GM12878 (cell line): ENCODE measurements at regions not wholly inside any gene's neighbourhood (a gene's known extent, or its start where the extent isn't known, plus 50 kb on each side); places are given as distances from the start of the nearest gene placed in this dataset.

Source experiments
- ATAC-seq: fragments of 200-7000 bp; cut with Tn5 transposase; 3 replicates; pipeline ENCODE4 v1.9.1; 2020; ENCODE audit warnings: mild to moderate bottlenecking, moderate library complexity
- BruUV-seq: library from RNA; stranded (reverse); fragments of 400-500 nt; replicated peaks from 2 replicates; lab custom pipeline; 2021; lab: Mats Ljungman, UMichigan
- CTCF ChIA-PET: fragments of 300-600 bp; sonication (Branson Sonifier 250); formaldehyde crosslinking; extraction: SDS; loops from one replicate; lab custom pipeline; 2021; ENCODE audit warnings: inconsistent platforms; lab: Yijun Ruan, JAX
- POLR2A ChIA-PET: fragments of 350-600 bp; formaldehyde crosslinking; extraction: SDS; loops from one replicate; lab custom pipeline; 2021; ENCODE audit warnings: inconsistent platforms; lab: Charles Lee
- RAD21 ChIA-PET: fragments of 300-600 bp; sonication (Branson Sonifier 250); formaldehyde crosslinking; loops from one replicate; lab custom pipeline; 2023; ENCODE audit warnings: antibody characterized with exemption; ENCODE audit not compliant: unreplicated experiment; lab: Charles Lee
- SMC1A ChIA-PET: fragments of 300-600 bp; sonication (Branson Sonifier 250); formaldehyde crosslinking; loops from one replicate; lab custom pipeline; 2023; ENCODE audit not compliant: unreplicated experiment, uncharacterized antibody; lab: Charles Lee
- DNase-seq: peaks from one replicate; pipeline ENCODE4 v3.0.0-alpha.2; 2011; ENCODE audit warnings: low read depth, low spot score
- FAIRE-seq: peaks from 3 replicates; lab custom pipeline; 2011; peaks lifted over from hg19 to GRCh38; lab: Jason Lieb, UNC
- H2AFZ ChIP-seq: 2 replicates; pipeline ENCODE4 v1.6.0; 2011; ENCODE audit warnings: low read depth, low read length, control low read depth; ENCODE audit not compliant: control insufficient read depth
- H3K27ac ChIP-seq: 2 replicates; pipeline ENCODE4 v1.5.1; 2011; ENCODE audit warnings: control low read depth; ENCODE audit not compliant: control insufficient read depth, insufficient read depth
- H3K27me3 ChIP-seq, 2 experiments: replicated peaks in 1 of 2; 2 replicates each; pipeline versions ENCODE4 v1.6.0 to v1.6.1; 2011; ENCODE audit warnings: low read length in 1 of 2; ENCODE audit not compliant: control insufficient read depth in 2 of 2, insufficient read depth in 2 of 2
- H3K36me3 ChIP-seq, 2 experiments: 2 replicates each; pipeline ENCODE4 v1.5.1; 2011; ENCODE audit warnings: low read length in 1 of 2; ENCODE audit not compliant: control insufficient read depth in 2 of 2, insufficient read depth in 2 of 2
- H3K4me1 ChIP-seq: 2 replicates; pipeline ENCODE4 v1.6.1; 2011; ENCODE audit warnings: mild to moderate bottlenecking, low read length, moderate library complexity, mixed read lengths; ENCODE audit not compliant: control insufficient read depth, insufficient read depth
- H3K4me2 ChIP-seq: 2 replicates; pipeline ENCODE4 v1.6.0; 2011; ENCODE audit warnings: control low read depth; ENCODE audit not compliant: control insufficient read depth, insufficient read depth
- H3K4me3 ChIP-seq: fragments of 200-600 bp; sonication (generic); 2 replicates; pipeline ENCODE4 v1.5.1; 2016
- H3K79me2 ChIP-seq: 2 replicates; pipeline ENCODE4 v1.6.0; 2011; ENCODE audit warnings: low read length; ENCODE audit not compliant: control insufficient read depth, insufficient read depth
- H3K9ac ChIP-seq: 2 replicates; pipeline ENCODE4 v1.8.0; 2011; ENCODE audit warnings: low read length, control low read depth, mixed read lengths; ENCODE audit not compliant: control insufficient read depth, insufficient read depth
- H3K9me3 ChIP-seq: replicated peaks from 3 replicates; pipeline ENCODE4 v1.5.1; 2011; ENCODE audit warnings: mild to moderate bottlenecking, low read length; ENCODE audit not compliant: control insufficient read depth, insufficient read depth
- H4K20me1 ChIP-seq: 2 replicates; pipeline ENCODE4 v1.6.0; 2011; ENCODE audit not compliant: control insufficient read depth, insufficient read depth
- ATF7 ChIP-seq: fragments of 450-650 bp; IDR thresholded peaks from 2 replicates; pipeline ENCODE4 v1.6.1; 2016; ENCODE audit warnings: low read depth, mild to moderate bottlenecking
- BCL3 ChIP-seq: IDR thresholded peaks from 2 replicates; pipeline ENCODE4 v1.6.1; 2011; ENCODE audit warnings: borderline replicate concordance, low read depth, mild to moderate bottlenecking, moderate library complexity, low read length; ENCODE audit not compliant: insufficient read depth, poor library complexity, severe bottlenecking
- NFIC ChIP-seq: IDR thresholded peaks from 2 replicates; pipeline ENCODE4 v1.6.1; 2012; ENCODE audit warnings: low read depth, mild to moderate bottlenecking, inconsistent platforms, low read length, moderate library complexity
- NFYA ChIP-seq: IDR thresholded peaks from 2 replicates; pipeline ENCODE4 v1.6.1; 2011; ENCODE audit warnings: low read depth, mild to moderate bottlenecking, low read length, improper control_type of control experiment, borderline replicate concordance
- TBL1XR1 ChIP-seq: IDR thresholded peaks from 2 replicates; pipeline ENCODE4 v1.6.1; 2012; ENCODE audit warnings: low read depth, low read length, improper control_type of control experiment
- TCF3 ChIP-seq: IDR thresholded peaks from 2 replicates; pipeline ENCODE4 v1.6.1; 2012; ENCODE audit warnings: low read depth, mild to moderate bottlenecking, low read length, borderline replicate concordance; ENCODE audit not compliant: insufficient read depth
- WGBS: methylation state at CpG from one replicate; pipeline ENCODE4 v1.1.6; 2016; ENCODE audit warnings: low lambda C conversion rate; ENCODE audit not compliant: insufficient replicate concordance, insufficient coverage; ENCODE audit errors: missing lambda C conversion rate; 5-methylcytosine and 5-hydroxymethylcytosine counted together
- in situ Hi-C: fragments of 300-500 bp; cut with MboI; formaldehyde crosslinking; loops from 9 replicates; pipeline ENCODE4 v1.14.3; 2018; ENCODE audit warnings: mixed read lengths
- intact Hi-C: fragments of 100-400 bp; cut with micrococcal nuclease; formaldehyde crosslinking; loops from one replicate; pipeline ENCODE4 v1.14.2; 2022; ENCODE audit not compliant: unreplicated experiment
- TF ChIP-seq, protein P1 (sequence below): fragments of 450-650 bp; formaldehyde crosslinking; IDR thresholded peaks from 2 replicates; pipeline ENCODE4 v1.4.0; 2022; ENCODE audit warnings: mild to moderate bottlenecking, moderate library complexity
- TF ChIP-seq, protein P2 (sequence below): fragments of 150-350 bp; IDR thresholded peaks from 2 replicates; pipeline ENCODE4 v1.6.1; 2014; ENCODE audit warnings: mild to moderate bottlenecking, low read depth, low read length
- TF ChIP-seq, protein P3 (sequence below): fragments of 450-650 bp; IDR thresholded peaks from 2 replicates; pipeline ENCODE4 v1.6.1; 2017; ENCODE audit warnings: low read depth, mild to moderate bottlenecking, moderate library complexity

GRCh38 chrX:45748369-45748774 is 547.7 kb upstream of the DIPK2B start:
- ChIA-PET RAD21 (interaction anchor here (0.6 kb wide), 1 partner anchor 1778 kb away, joined by 3 read pairs; no protein-coding TSS in a partner anchor), POLR2A (interaction anchor here (0.6 kb wide), 1 partner anchor 11 kb away, joined by 3 read pairs; no protein-coding TSS in a partner anchor), SMC1A (interaction anchor here (0.6 to 1.9 kb wide), 4 partner anchors 9 to 23 kb away, joined by 3 to 4 read pairs (median 4); no protein-coding TSS in a partner anchor), CTCF (no interaction called here)
- H3K4me1 ChIP-seq, result no peaks in the 10 kb centered on the region
- no peaks in the 10 kb centered on the region for H3K27me3 ChIP-seq
- H2AFZ ChIP-seq, result no peak overlapping the region
- WGBS, result 3% methylated on average over 1 of the region's 1 CpG
- BruUV-seq, result no TSS peak
- TF ChIP-seq NFIC, result no peak
- TF ChIP-seq, protein P1, sequence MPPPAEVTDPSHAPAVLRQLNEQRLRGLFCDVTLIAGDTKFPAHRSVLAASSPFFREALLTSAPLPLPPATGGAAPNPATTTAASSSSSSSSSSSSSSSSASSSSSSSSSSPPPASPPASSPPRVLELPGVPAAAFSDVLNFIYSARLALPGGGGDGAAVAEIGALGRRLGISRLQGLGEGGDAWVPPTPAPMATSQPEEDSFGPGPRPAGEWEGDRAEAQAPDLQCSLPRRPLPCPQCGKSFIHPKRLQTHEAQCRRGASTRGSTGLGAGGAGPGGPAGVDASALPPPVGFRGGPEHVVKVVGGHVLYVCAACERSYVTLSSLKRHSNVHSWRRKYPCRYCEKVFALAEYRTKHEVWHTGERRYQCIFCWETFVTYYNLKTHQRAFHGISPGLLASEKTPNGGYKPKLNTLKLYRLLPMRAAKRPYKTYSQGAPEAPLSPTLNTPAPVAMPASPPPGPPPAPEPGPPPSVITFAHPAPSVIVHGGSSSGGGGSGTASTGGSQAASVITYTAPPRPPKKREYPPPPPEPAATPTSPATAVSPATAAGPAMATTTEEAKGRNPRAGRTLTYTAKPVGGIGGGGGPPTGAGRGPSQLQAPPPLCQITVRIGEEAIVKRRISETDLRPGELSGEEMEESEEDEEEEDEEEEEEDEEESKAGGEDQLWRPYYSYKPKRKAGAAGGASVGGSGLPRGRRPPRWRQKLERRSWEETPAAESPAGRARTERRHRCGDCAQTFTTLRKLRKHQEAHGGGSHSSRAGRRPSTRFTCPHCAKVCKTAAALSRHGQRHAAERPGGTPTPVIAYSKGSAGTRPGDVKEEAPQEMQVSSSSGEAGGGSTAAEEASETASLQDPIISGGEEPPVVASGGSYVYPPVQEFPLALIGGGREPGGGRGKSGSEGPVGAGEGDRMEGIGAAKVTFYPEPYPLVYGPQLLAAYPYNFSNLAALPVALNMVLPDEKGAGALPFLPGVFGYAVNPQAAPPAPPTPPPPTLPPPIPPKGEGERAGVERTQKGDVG (CRISPR knock-in tag), result no peak
- no peak for TF ChIP-seq BCL3
- no peak for TF ChIP-seq TCF3
- TF ChIP-seq, protein P2, sequence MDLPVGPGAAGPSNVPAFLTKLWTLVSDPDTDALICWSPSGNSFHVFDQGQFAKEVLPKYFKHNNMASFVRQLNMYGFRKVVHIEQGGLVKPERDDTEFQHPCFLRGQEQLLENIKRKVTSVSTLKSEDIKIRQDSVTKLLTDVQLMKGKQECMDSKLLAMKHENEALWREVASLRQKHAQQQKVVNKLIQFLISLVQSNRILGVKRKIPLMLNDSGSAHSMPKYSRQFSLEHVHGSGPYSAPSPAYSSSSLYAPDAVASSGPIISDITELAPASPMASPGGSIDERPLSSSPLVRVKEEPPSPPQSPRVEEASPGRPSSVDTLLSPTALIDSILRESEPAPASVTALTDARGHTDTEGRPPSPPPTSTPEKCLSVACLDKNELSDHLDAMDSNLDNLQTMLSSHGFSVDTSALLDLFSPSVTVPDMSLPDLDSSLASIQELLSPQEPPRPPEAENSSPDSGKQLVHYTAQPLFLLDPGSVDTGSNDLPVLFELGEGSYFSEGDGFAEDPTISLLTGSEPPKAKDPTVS, result no peak
- TF ChIP-seq ATF7, result no peak
- TF ChIP-seq, protein P3, sequence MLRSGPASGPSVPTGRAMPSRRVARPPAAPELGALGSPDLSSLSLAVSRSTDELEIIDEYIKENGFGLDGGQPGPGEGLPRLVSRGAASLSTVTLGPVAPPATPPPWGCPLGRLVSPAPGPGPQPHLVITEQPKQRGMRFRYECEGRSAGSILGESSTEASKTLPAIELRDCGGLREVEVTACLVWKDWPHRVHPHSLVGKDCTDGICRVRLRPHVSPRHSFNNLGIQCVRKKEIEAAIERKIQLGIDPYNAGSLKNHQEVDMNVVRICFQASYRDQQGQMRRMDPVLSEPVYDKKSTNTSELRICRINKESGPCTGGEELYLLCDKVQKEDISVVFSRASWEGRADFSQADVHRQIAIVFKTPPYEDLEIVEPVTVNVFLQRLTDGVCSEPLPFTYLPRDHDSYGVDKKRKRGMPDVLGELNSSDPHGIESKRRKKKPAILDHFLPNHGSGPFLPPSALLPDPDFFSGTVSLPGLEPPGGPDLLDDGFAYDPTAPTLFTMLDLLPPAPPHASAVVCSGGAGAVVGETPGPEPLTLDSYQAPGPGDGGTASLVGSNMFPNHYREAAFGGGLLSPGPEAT, result no peak
- no peak for TF ChIP-seq TBL1XR1
- TF ChIP-seq NFYA, result no peak
- FAIRE-seq (no peak), ATAC-seq (no peak), DNase-seq (no peak)
- no peak overlapping the region for H3K9ac ChIP-seq
- no peak overlapping the region for H3K27ac ChIP-seq
- intact Hi-C loops, result no loop called here
- H4K20me1 ChIP-seq, result no peaks in the 10 kb centered on the region
- no peaks in the 10 kb centered on the region for H3K79me2 ChIP-seq
- in situ Hi-C loops, result no loop called here
- H3K36me3 ChIP-seq, result no peaks in the 10 kb centered on the region
- H3K4me2 ChIP-seq, result no peak overlapping the region
- H3K4me3 ChIP-seq, result no peak overlapping the region
- H3K9me3 ChIP-seq, result no peaks in the 10 kb centered on the region
